VCaP (cell line): ENCODE measurements at regions not wholly inside any gene's neighbourhood (a gene's known extent, or its start where the extent isn't known, plus 50 kb on each side); places are given as distances from the start of the nearest gene placed in this dataset.

Experiments
- H3K27ac ChIP-seq: fragments of 450-650 bp; 2 replicates; pipeline ENCODE4 v1.5.1; 2017
- CTCF ChIP-seq: fragments of 450-650 bp; conservative IDR thresholded peaks from 2 replicates; pipeline ENCODE4 v1.5.1; 2017; ENCODE audit warnings: mild to moderate bottlenecking, moderate library complexity

GRCh38 chr11:134636071-134636470 is 224.0 kb upstream of the B3GAT1 start:
- no peak for TF ChIP-seq CTCF
- H3K27ac ChIP-seq: peak overlapping the region; percentile 7; the same call in 1 of the 2 replicates

- TF ChIP-seq CTCF: peak; percentile 56
- peak overlapping the region; percentile 7; the same call in 1 of the 2 replicates for H3K27ac ChIP-seq
Observed at GRCh38 chr11:134634897-134635831, 223.1 kb upstream of the B3GAT1 start.

- no peak for TF ChIP-seq CTCF
- H3K27ac ChIP-seq: no peak overlapping the region
Observed at GRCh38 chr11:134633276-134633675, 221.2 kb upstream of the B3GAT1 start.

GRCh38 chr11:134632347-134633119 is 220.5 kb upstream of the B3GAT1 start:
- H3K27ac ChIP-seq: no peak overlapping the region
- no peak for TF ChIP-seq CTCF

GRCh38 chr11:134630861-134631260 is 218.8 kb upstream of the B3GAT1 start:
- H3K27ac ChIP-seq: no peak overlapping the region
- TF ChIP-seq CTCF: no peak

GRCh38 chr11:134628426-134628825 is 216.4 kb upstream of the B3GAT1 start:
- no peak overlapping the region for H3K27ac ChIP-seq
- no peak for TF ChIP-seq CTCF

- H3K27ac ChIP-seq: no peak overlapping the region
- TF ChIP-seq CTCF: no peak
Observed at GRCh38 chr11:134626032-134626431, 214.0 kb upstream of the B3GAT1 start.
